Glomerular visceral epithelial cell (primary cell): ENCODE measurements at regions not wholly inside any gene's neighbourhood (a gene's known extent, or its start where the extent isn't known, plus 50 kb on each side); places are given as distances from the start of the nearest gene placed in this dataset.
A peak's percentile ranks its signal among the peaks of the same experiment; 100 is the strongest.

Experiments
- DNase-seq: peaks from one replicate; pipeline ENCODE4 v3.0.0-alpha.2; 2016; ENCODE audit errors: extremely low spot score

DNA sequence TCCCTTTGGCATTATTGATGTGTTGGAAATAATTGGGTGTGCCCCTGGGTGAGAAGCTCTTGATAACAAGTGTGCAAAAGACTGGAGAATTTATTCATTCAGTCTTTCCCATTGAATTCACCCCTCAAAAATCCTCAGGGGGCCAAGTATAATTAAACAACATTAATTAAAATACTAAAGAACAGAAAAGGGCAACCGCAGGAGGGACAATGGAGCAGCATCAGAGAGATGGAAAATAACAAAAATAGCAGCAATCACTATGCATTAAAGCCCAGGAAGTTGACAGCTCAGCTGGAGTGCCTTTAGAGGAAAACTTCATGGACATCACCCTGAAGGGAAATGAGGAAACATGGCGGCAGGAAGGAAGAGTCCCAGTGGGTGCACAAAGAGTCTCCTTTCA is 227.6 kb downstream of the MINAR1 start:
- DNase-seq = no peak

DNA sequence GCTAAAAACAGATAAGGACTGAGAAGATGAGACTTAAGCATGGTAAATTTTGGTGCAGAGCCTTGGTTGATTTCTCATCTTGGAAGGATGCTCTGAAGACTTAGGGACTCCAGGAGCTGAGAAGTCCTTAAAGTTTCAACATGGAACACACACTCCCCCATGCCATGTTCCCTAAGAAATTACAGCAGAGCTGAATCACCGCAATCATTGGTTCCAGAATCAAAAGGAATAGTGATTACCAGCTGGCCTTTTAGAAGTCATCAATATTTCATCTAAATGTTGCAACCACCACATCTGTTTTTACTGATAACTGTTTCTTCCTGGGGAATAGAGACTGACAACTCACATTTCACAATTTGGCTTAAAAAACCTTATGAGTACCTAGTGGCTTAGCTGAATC is 229.3 kb downstream of the MINAR1 start:
- DNase-seq = no peak

DNA sequence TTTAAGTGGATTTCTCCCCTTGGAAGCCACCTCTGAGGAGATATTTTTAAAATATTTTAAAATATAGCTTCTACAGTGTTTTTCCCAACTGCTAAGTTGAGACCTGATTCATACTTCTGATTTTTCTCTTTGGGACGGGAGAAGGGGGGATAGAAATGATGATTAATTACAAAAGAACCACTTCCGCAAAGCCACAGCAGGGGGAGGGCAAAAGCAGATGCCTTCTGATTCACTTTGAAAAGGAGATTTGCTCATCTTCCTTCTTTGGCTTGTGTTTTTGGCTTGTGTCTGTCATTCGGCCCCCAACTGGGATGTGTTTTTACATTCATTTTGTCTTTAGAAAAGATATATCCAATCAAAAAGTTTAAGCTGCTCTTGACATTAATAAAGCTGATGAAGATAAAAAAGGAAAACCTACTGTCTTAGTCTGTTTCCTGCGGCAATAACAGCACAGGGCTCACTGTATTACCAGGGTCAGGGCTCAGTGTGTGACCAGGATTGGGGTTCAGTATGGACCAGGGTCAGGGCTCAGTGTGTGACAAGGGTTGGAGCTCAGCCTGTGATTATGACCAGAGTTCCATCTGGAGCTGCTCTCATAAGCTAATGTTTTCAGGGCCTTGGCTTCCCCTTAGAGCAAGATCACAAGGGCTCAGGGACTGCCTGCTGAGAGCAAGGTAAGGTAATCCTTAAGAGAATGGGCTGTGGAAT is 223.2 kb downstream of the MTHFS start:
- DNase-seq = peak; percentile 69

GRCh38 chr15:79674124-79674465 is 222.7 kb downstream of the MTHFS start:
- DNase-seq = no peak

DNA sequence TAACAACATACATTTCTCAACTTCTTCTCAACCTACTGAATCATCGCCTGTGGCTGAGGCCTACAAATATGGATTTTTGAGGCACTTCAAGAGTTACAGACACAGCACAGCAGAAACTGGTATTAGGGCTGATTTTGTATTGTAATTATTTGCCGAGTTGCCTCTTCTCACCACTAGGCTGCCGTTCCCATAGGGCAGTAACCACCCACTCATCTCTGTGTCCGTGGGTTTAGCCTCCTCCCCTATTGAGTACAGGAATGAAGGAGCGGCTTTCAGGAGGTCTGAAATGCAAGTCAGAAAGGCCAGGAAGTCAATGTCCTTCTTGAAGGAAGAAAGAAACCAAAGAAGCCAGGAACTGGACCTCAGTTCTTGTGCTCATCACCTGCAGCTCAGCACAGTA is 220.8 kb downstream of the MTHFS start:
- no peak for DNase-seq

DNA sequence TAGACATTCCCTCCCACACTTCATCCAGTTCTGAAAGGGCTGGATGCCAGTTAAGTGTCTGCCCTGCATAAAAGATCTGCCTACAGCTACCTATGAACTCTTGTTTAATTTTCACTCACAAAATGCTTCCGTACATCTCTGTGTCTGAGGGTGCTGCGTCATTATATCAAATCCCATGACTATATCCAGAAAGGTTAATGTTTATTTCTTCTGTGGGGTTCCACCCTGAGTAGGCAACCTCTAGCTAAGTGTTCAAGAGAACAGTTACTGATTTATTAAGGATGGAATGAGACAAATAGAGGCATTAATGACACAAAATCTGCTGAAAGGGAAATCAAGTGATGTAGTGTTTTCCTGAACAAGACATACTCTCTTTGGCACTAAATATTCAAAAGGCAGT is 220.2 kb downstream of the MTHFS start:
- peak; percentile 9 for DNase-seq

GRCh38 chr15:79677241-79677640 is 219.6 kb downstream of the MTHFS start:
- DNase-seq = no peak

DNA sequence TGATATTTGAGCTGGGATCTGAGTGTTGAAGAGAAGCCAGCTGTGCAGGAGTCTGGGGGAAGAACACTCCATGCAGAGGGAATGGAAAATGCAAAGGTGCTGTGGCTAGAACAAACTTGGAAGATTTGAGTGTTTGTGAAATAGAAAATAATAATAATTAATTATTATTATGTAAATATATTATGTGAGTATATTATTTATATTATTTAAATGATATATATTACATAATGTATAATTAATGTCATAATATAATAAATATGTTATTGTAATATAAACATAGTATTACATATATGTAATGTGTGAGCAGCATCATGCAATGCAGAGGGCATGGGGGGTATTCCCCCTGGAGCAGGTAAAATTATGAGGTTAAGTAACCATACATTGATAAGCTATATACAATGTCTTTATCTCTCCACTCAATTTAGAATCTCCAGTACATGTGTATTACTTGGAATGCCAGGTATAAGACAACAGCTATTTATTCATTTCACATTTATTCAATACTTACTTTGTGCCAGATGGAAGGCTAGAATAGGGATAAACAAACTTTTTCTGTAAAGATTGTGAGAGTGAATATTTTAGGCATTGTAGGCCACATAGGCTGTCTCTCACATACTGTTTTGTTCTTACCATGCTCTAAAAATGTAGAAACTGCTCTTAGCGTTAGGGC is 218.6 kb downstream of the MTHFS start:
- no peak for DNase-seq

DNA sequence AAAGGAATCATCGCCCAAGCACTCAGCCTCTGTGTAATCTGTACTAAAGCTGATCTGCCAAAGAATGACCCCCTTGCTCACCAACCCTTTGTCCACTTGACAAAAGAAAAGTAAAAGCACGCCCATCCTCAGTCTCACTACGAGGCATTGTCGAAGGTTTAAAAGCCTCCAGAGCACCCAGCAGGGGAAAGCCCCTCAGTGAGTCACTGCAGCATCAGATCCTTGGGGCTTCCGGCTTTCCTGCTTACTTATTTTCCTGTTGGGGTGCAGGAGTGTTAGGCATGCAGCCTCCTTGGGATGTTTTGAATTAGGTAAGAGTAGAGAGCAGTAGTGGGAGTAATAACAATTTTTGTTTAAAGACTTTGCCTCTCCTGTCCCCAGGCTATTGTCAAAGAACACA is 216.1 kb downstream of the MTHFS start:
- DNase-seq = peak; percentile 82

- DNase-seq = peak; percentile 64
Observed at GRCh38 chr15:79682285-79682684, 214.5 kb downstream of the MTHFS start.

DNA sequence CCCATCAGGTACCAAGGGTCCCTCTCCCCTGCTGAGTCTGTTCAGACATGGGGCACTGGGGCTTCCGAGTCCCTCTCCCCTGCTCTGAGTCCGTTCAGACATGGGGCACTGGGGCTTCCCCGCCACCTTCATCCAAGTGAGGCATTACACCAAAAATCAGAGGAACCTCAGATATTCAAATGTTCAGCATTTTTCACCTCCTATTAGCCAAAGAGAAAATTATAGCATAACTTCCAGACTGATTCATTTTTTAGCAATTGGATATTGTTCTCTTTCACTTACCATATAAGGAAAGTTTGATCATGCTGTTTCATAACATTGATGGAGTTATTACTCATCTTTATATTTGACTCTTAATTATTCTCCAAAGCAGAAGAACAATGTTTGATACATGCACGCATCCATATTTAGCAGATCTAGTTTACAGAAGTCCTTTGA is 213.9 kb downstream of the MTHFS start:
- peak; percentile 10 for DNase-seq

DNA sequence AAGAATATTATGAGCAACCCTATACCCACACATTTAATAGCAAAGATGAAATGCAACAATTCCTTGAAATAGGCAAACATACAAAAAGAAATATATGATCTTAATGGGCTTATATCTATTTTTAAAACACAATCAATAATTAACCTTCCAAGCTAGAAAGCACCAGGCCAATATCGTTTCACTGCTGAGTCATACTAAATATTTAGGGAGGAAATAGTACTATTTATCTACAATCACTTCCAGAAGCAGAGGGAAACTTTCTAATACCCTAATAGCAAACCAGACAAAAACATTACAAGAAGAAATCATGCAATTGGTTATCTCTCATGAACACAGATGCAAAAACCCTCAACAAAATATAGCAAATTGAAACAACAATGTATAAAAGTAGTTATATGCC is 207.8 kb downstream of the MTHFS start:
- DNase-seq = no peak

- no peak for DNase-seq
Observed at GRCh38 chr15:79700951-79701480, 195.8 kb downstream of the MTHFS start.

DNA sequence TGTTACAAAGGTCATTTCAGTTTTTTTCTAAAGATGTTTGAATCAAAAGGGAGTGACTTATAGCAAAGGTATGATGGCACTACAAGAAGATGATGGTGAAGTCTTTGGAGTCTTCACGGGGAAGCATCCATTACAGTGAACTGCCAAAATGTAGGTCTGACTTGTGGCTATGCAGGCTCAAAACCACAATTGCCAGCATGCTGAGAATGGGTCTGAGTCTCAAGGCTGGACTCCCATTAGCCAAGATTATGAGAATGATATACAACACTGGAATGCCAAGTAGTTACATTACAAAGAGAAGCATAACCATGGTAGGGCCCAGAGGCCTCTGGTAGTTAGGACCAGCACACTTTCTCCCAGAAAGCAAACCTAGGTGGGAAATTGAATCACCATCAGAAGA is 194.2 kb downstream of the MTHFS start:
- DNase-seq = no peak

DNA sequence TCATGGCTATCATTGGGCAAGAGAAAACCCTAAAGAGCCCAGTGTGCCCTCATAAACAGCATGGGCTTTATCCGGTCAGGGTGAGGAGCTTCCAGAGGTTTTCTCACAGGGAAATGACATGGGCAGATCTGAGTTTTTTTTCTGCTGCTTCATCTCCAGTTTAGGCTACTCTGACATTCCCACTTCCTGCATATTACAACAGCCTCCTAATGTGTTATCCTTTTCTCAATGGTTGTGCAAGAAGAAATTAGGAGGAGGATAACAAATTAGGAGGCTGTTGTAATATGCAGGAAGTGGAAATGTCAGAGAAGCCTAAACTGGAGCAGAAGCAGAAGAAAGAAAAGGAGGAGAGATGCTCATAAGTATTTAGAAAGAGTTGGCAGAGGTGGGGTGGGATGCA is 175.6 kb downstream of the MTHFS start:
- no peak for DNase-seq

DNA sequence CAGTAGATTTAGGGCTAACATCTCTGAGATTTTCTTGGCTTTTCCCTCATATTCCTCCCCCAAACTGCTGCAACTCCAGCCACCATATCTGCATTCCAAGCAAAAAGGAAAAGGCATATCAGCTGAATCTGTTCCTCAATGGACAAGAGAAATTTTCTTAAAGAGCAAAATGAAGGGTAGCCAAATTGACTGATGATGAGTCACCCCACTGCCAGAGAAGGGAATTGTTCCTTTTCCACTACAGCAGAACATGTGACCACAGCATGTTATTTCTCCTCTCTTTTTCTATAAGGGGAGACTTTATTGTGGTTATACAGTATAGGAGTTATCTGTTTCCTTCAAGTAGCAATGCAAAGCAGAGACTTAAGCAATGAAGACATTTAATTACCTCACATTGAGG is 172.5 kb downstream of the MTHFS start:
- DNase-seq = peak; percentile 32

DNA sequence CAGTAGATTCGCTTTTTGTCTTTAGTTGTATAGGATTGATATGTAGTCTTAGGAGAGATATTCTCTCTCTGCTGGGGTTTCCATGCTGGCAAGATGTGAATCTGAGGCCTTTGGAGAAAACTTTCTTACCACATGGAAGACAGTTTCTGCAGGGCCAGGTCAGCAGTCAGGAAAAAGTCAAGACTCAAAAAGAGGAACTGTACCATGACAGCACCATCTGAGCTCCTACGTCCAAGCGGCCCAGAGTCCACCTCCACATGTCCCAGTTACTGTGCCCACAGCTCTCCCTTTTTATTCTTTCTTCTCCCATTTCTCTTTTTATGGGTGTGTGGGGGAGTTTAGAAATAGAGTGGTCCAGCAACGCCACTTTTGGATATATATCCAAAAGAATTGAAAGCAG is 172.0 kb downstream of the MTHFS start:
- DNase-seq = no peak

GRCh38 chr15:79728867-79729266 is 167.9 kb downstream of the MTHFS start:
- no peak for DNase-seq

DNA sequence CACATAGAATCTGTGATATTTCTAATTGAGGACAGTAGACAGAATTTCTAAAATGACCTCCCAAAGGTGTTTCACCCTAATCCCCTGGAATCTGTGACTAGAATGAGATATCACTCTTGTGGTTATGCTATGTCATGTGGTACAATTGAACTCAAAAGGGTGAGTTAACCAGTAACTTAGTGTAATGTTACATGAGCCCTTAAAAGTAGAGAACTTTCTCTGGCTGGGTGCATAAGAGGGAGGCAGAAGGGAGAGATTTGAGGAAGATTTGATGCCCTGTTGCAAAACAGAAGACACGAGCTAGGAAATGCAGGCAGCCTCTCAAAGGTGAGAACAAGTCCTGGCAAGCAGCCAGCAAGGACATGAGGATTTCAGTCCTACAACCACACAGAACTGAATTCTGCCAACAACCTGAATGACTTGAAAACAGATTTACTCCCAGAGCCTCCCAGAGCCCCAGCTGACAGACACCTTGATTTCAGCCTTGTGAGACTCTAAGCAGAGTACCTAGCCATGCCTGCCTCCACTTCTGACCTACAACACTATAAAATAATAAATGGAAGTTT is 160.3 kb downstream of the MTHFS start:
- DNase-seq = peak; percentile 68

- no peak for DNase-seq
Observed at GRCh38 chr15:79738143-79738542, 158.7 kb downstream of the MTHFS start.

GRCh38 chr15:79740561-79740960 is 156.3 kb downstream of the MTHFS start:
- no peak for DNase-seq

DNA sequence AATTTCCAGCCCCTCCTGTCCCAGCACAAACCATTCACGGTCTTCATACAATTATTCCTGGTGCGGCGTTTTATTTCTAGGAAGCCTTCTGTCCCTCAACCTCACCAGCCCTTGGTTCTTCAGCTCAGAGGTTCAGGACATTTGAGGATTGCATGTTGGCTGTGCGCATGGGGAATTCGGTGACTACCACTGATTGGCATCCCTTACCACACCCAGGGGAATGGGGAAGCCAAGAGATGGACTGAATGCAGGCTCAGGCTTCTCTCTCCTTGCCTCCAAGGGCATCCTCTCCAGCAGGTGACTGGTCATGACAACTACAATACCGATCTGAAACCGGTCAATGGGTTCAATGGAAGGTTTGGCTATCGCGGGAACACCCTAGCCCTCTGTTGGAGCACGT is 153.8 kb downstream of the MTHFS start:
- peak; percentile 14 for DNase-seq

- DNase-seq = peak; percentile 34
Observed at GRCh38 chr15:79744485-79744884, 152.3 kb downstream of the MTHFS start.
